Right renal pelvis (tissue), 4 donors: ENCODE measurements at regions not wholly inside any gene's neighbourhood (a gene's known extent, or its start where the extent isn't known, plus 50 kb on each side); places are given as distances from the start of the nearest gene placed in this dataset.

ENCODE experiments used
- DNase-seq, 4 donors: peaks; one replicate each; pipeline ENCODE4 v3.0.0-alpha.2; 2013; ENCODE audit warnings: low read depth in 4 of 4, low spot score in 3 of 4, missing footprints in 1 of 4

GRCh38 chr18:55840601-55841170 is 252.7 kb upstream of the TCF4 start:
- no peak for DNase-seq

- no peak for DNase-seq
These were observed 251.4 kb upstream of the TCF4 start for GRCh38 chr18:55839343-55839742.

GRCh38 chr18:55838841-55839240 is 250.8 kb upstream of the TCF4 start:
- DNase-seq = no peak

- DNase-seq = no peak
These were observed 250.3 kb upstream of the TCF4 start for GRCh38 chr18:55838319-55838718.

- no peak for DNase-seq
These were observed 245.6 kb upstream of the TCF4 start for GRCh38 chr18:55833543-55833942.

- DNase-seq = no peak
These were observed 242.6 kb upstream of the TCF4 start for GRCh38 chr18:55830544-55830943.

GRCh38 chr18:55821219-55821618 is 233.2 kb upstream of the TCF4 start:
- DNase-seq = no peak

- DNase-seq = no peak
These were observed 231.5 kb upstream of the TCF4 start for GRCh38 chr18:55819448-55819847.

GRCh38 chr18:55818284-55818683 is 230.3 kb upstream of the TCF4 start:
- DNase-seq = no peak

GRCh38 chr18:55811925-55812324 is 223.9 kb upstream of the TCF4 start:
- DNase-seq = no peak

GRCh38 chr18:55805666-55806065 is 217.7 kb upstream of the TCF4 start:
- no peak for DNase-seq

GRCh38 chr18:55795101-55795669 is 207.2 kb upstream of the TCF4 start:
- no peak for DNase-seq

GRCh38 chr18:55794288-55795052 is 206.5 kb upstream of the TCF4 start:
- DNase-seq = no peak

GRCh38 chr18:55790296-55790695 is 202.3 kb upstream of the TCF4 start:
- DNase-seq = no peak

- no peak for DNase-seq
These were observed 199.6 kb upstream of the TCF4 start for GRCh38 chr18:55787536-55788073.

GRCh38 chr18:55786651-55787272 is 198.8 kb upstream of the TCF4 start:
- no peak for DNase-seq

GRCh38 chr18:55783921-55784320 is 195.9 kb upstream of the TCF4 start:
- DNase-seq = no peak

- DNase-seq = peak in 1 of 4 donors; percentile 38
These were observed 193.5 kb upstream of the TCF4 start for GRCh38 chr18:55781481-55781957.

- peak in 1 of 4 donors; percentile 20 for DNase-seq
These were observed 192.6 kb upstream of the TCF4 start for GRCh38 chr18:55780586-55781071.

GRCh38 chr18:55779691-55780585 is 191.9 kb upstream of the TCF4 start:
- peak in 1 of 4 donors; percentile 29 for DNase-seq
